ENCODE measurements at regions not wholly inside any gene's neighbourhood (a gene's known extent, or its start where the extent isn't known, plus 50 kb on each side); places are given as distances from the start of the nearest gene placed in this dataset.

- Histone ChIP-seq H3K27me3 (ENCODE audit: insufficient read depth, low read length) (no peaks in the 10 kb centered on the region), H3K14ac (ENCODE audit: insufficient read depth, low read length) (no peak overlapping the region), H4K91ac (ENCODE audit: insufficient read length, low read depth, low read length) (no peak overlapping the region), H2BK20ac (ENCODE audit: low read depth, low read length, poor library complexity, severe bottlenecking) (no peak overlapping the region), H3K79me2 (ENCODE audit: insufficient read depth, low read length) (no peaks in the 10 kb centered on the region), H3T11ph (ENCODE audit: low read length) (no peak overlapping the region), H3K56ac (ENCODE audit: insufficient read length, low read depth, low read length) (no peak overlapping the region), H2BK12ac (ENCODE audit: insufficient read length, low read depth, low read length) (no peak overlapping the region), H3K4me1 (ENCODE audit: insufficient read depth, low read length) (no peaks in the 10 kb centered on the region), H3K23ac (ENCODE audit: insufficient read length, low read depth, low read length) (no peak overlapping the region), H4K5ac (ENCODE audit: insufficient read length, low read depth, low read length) (no peak overlapping the region), H2BK120ac (ENCODE audit: low read depth, low read length, poor library complexity, severe bottlenecking) (no peak overlapping the region), H2AFZ (ENCODE audit: low read length) (no peak overlapping the region), H3K27ac (ENCODE audit: insufficient read length, low read depth, low read length) (no peak overlapping the region), H4K20me1 (ENCODE audit: control insufficient read depth, insufficient read depth, insufficient read length) (no peaks in the 10 kb centered on the region), H2BK5ac (ENCODE audit: insufficient read length, low read length) (no peak overlapping the region), H2AK5ac (ENCODE audit: insufficient read length, low read length) (no peak overlapping the region), H3K4ac (ENCODE audit: low read depth, low read length) (no peak overlapping the region), H3K9ac (ENCODE audit: extremely low read depth, insufficient read length, low read length) (no peak overlapping the region), H3K9me3 (ENCODE audit: control insufficient read depth, low read depth, low read length) (no peaks in the 10 kb centered on the region), H3K18ac (ENCODE audit: insufficient read length, low read depth, low read length) (no peak overlapping the region), H3K23me2 (ENCODE audit: insufficient read length, low read depth, low read length, poor library complexity, severe bottlenecking) (no peaks in the 10 kb centered on the region), H3K79me1 (ENCODE audit: insufficient read depth, low read depth, low read length, poor library complexity, severe bottlenecking) (no peaks in the 10 kb centered on the region), H2BK15ac (ENCODE audit: low read depth, low read length) (no peak overlapping the region), H3K4me2 (ENCODE audit: insufficient read depth, insufficient read length, low read length) (no peak overlapping the region), H4K8ac (replicated peaks; ENCODE audit: insufficient read length, low read depth, low read length) (no peak overlapping the region)
- Mint-ChIP-seq H3K36me3 (ENCODE audit: insufficient read depth in 1 of 3, low read depth in 3 of 3) (no peaks in the 10 kb centered on the region; a peak in 1 of 7 replicates), H3K4me1 (no peaks in the 10 kb centered on the region), H3K27ac (no peak overlapping the region), H3K4me3 (no peak overlapping the region), H3K27me3 (ENCODE audit: low read depth) (peaks cover 2% of the 10 kb centered on the region; the same call in 1 of the 2 replicates), H3K9me3 (no peaks in the 10 kb centered on the region)
- DNase-seq: no peak
- WGBS (ENCODE audit: extremely low coverage, insufficient read length, low lambda C conversion rate): no CpG with 5 or more reads among the region's 6 CpGs
- TF ChIP-seq CTCF (conservative IDR thresholded peaks at IDR 0.05): no peak
Observed at GRCh38 chr10:7094781-7095180, 316.1 kb downstream of the SFMBT2 start.

All from H9 (cell line).